Adrenal gland (tissue), 5 donors: ENCODE measurements at regions not wholly inside any gene's neighbourhood (a gene's known extent, or its start where the extent isn't known, plus 50 kb on each side); places are given as distances from the start of the nearest gene placed in this dataset.

Experiments
- CTCF ChIP-seq, 6 experiments: fragments of 450-650 bp in 4 of 6; fragments of 200-600 bp in 2 of 6; sonication (generic) in 1 of 6; IDR thresholded peaks; 1 replicate in 5 of 6; 2 replicates in 1 of 6; pipeline versions ENCODE4 v1.5.1 to v1.8.0; 2016 to 2021; ENCODE audit warnings: antibody characterized with exemption in 6 of 6, mild to moderate bottlenecking in 2 of 6, moderate library complexity in 1 of 6
- POLR2A ChIP-seq, 2 donors: fragments of 450-650 bp; IDR thresholded peaks; one replicate each; pipeline ENCODE4 v1.6.1; 2017; ENCODE audit warnings: antibody characterized with exemption in 2 of 2, mild to moderate bottlenecking in 2 of 2, moderate library complexity in 1 of 2
- donor health status: DM: no; HTN: no; CAD: no.

GRCh38 chr4:184281231-184282139 lies 63.8 kb upstream of the ENPP6 start:
- TF ChIP-seq POLR2A (IDR thresholded peaks at IDR 0.05): no peak
- no peak for TF ChIP-seq CTCF (IDR thresholded peaks at IDR 0.05)
